Mucosa of descending colon (tissue), 3 donors: ENCODE measurements at regions not wholly inside any gene's neighbourhood (a gene's known extent, or its start where the extent isn't known, plus 50 kb on each side); places are given as distances from the start of the nearest gene placed in this dataset.

Experiments
- ATAC-seq: fragments of 200-7000 bp; cut with Tn5 transposase; one replicate; pipeline ENCODE4 v1.9.1; 2020; ENCODE audit warnings: mild to moderate bottlenecking, moderate library complexity
- DNase-seq, 3 donors: peaks; one replicate each; pipeline ENCODE4 v3.0.0-alpha.2; 2020
- H3K36me3 ChIP-seq: fragments of 200-600 bp; one replicate; pipeline ENCODE4 v1.8.0; 2021; ENCODE audit warnings: low read depth, mild to moderate bottlenecking
- H3K4me1 ChIP-seq: fragments of 200-600 bp; one replicate; pipeline ENCODE4 v1.8.0; 2021; ENCODE audit warnings: low read depth, mild to moderate bottlenecking
- H3K4me3 ChIP-seq: fragments of 200-600 bp; one replicate; pipeline ENCODE4 v1.8.0; 2021; ENCODE audit warnings: mild to moderate bottlenecking
- H3K9me3 ChIP-seq: fragments of 200-600 bp; one replicate; pipeline ENCODE4 v1.8.0; 2021; ENCODE audit warnings: mild to moderate bottlenecking
- intact Hi-C, 2 donors: fragments of 100-400 bp; cut with DNase I in 1 of 2; cut with micrococcal nuclease in 1 of 2; formaldehyde crosslinking; loops; one replicate each; pipeline versions ENCODE4 v1.11.0 to v1.11.1; 2022; cut with DNase I, micrococcal nuclease
- TF ChIP-seq, protein P1 (sequence below): fragments of 200-600 bp; IDR thresholded peaks from one replicate; pipeline ENCODE4 v1.8.0; 2022; ENCODE audit warnings: antibody characterized with exemption, mild to moderate bottlenecking
- donor health status: DM: no; HTN: no; CAD: no; lungs with moderate emphysema.
- donor health status: DM: no; HTN: no; CAD: no.
- donor health status: DM: no; HTN: yes; CAD: no.

DNA sequence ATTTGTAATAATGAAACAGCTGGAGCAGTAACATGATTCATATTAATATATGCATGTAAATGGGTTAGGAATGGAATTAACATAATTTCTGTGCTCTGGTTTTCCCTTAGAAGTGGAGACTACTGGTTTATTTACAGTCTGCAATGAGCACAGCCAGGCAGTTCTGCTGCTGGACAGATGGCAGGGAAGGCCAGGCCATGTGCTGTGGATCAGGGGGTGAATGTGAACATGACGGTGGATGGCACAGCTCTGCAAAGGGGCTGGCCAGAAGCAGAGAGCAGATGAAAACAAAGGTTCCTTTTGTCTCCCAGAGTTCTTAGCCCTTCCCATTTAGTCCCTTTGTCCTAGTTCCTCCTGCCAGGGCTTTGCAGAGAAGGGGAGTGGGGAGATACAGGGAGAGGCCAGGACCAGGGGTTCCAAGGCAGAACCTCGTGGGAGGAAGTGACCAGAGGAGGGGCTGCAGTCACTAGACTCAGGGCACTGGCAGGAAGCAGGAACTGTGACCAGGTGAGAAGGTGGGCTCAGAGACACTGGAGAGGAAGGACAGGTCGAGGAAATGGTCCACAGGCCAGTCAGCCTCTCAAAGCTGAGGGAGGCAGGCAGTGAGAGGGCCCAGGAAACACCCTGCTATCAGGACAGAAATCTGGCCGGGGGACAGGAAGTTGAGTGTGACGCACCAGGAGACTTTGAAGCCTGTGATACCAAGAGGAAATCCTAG is 112.9 kb upstream of the ATP8B1 start:
- DNase-seq (peak; percentile 34 to 55 (median 42)), ATAC-seq (peak; percentile 89)
- intact Hi-C loops, result no loop called here

DNA sequence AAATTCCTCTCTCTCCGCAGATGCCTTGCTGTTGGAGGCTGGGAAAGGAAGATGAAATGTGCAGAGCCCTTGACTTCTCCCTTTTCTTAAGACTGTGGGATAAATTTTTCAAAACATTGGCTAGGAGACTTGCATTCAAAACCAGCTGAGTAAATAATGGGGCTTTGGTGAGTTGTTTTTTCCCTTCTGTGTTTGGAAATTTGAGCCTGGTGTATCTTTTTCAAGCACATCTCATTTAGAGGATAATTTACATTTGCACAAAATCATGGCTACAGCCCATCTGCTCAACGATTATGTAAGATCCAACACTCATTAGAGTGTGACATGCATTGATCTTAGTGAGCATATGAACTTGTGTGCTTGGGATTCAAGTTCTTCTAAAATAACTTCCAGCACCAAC is 112.1 kb upstream of the ATP8B1 start:
- no peaks in the 10 kb centered on the region for H3K9me3 ChIP-seq
- no peak for DNase-seq

More for the DNA sequence above, 112.9 kb upstream of the ATP8B1 start:
- Histone ChIP-seq H3K4me1 (peaks cover 14% of the 10 kb centered on the region), H3K9me3 (no peaks in the 10 kb centered on the region), H3K36me3 (no peaks in the 10 kb centered on the region), H3K4me3 (no peak overlapping the region)
- TF ChIP-seq, protein P1, sequence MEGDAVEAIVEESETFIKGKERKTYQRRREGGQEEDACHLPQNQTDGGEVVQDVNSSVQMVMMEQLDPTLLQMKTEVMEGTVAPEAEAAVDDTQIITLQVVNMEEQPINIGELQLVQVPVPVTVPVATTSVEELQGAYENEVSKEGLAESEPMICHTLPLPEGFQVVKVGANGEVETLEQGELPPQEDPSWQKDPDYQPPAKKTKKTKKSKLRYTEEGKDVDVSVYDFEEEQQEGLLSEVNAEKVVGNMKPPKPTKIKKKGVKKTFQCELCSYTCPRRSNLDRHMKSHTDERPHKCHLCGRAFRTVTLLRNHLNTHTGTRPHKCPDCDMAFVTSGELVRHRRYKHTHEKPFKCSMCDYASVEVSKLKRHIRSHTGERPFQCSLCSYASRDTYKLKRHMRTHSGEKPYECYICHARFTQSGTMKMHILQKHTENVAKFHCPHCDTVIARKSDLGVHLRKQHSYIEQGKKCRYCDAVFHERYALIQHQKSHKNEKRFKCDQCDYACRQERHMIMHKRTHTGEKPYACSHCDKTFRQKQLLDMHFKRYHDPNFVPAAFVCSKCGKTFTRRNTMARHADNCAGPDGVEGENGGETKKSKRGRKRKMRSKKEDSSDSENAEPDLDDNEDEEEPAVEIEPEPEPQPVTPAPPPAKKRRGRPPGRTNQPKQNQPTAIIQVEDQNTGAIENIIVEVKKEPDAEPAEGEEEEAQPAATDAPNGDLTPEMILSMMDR, result no peak

DNA sequence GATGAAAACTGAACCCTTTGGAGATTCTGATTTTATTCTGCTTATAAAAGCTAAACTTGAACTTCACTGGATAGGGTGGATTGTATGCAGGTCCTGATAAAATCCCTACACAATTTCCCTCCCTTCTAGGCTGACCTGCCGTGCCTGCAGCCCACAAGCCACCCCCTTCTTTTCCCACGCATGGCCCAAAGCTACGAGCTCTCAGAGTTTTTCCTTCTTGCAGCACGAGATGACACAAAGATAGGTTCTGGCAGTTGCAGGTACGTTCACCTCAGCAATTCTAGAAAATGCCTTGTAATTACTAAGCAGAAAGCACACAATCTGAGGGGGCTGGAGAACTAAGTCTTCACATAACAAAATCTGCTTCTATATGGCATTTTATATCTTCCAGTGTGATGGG is 110.6 kb upstream of the ATP8B1 start:
- H3K36me3 ChIP-seq, result no peaks in the 10 kb centered on the region
- DNase-seq (no peak), ATAC-seq (no peak)
- H3K9me3 ChIP-seq, result no peaks in the 10 kb centered on the region
- no peak overlapping the region for H3K4me3 ChIP-seq
- intact Hi-C loops, result no loop called here
- H3K4me1 ChIP-seq, result peaks cover 14% of the 10 kb centered on the region
- TF ChIP-seq, protein P1, result no peak

More for the DNA sequence above, 112.1 kb upstream of the ATP8B1 start:
- Histone ChIP-seq H3K36me3 (no peaks in the 10 kb centered on the region), H3K4me1 (peaks cover 14% of the 10 kb centered on the region), H3K4me3 (no peak overlapping the region)
- ATAC-seq, result no peak
- TF ChIP-seq, protein P1, result no peak
- intact Hi-C loops, result no loop called here

DNA sequence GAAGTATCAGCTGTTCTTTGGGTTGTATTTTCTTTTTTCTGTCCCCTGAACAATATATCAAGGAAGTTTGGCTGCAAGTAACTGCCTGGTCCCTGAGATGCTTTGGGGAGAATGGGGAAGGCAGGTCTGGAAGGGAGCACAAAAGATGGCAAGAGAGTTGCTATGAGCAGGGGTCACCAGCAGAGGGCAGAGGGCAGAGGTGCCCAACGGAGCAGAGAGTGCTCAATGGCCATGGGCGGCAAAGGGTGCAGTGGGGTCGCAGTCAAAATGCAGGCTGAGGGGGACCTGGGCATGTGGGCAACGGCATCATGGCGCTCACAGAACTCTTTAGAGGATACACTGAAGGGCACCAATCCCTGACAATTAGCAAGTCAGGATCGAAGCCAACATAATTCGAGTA is 107.7 kb upstream of the ATP8B1 start:
- intact Hi-C loops, result no loop called here
- Histone ChIP-seq H3K9me3 (no peaks in the 10 kb centered on the region), H3K4me1 (peaks cover 4% of the 10 kb centered on the region), H3K36me3 (no peaks in the 10 kb centered on the region), H3K4me3 (no peak overlapping the region)
- peak; percentile 59 for ATAC-seq
- peak in 1 of 3 donors; percentile 22 for DNase-seq
- TF ChIP-seq, protein P1, result no peak

DNA sequence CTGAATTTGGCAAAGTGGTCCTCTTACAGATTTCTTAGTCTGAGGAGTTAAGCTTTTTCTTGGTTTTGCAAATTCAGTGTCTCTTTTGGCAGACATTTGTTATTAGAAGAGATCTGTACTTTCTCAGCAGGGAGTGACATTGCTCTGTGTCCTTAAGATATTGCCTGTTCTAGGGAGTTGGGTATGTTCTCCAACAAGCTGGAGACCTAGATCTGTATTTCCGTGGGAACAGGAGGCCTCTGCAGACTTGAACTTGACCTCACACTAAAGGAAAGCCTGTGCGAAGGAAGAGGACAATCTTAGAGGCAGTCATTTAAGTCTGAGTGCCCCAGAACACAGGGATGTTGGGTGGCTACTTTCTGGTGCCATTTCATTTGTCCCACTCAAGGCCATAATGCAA is 107.0 kb upstream of the ATP8B1 start:
- DNase-seq (no peak), ATAC-seq (no peak)
- Histone ChIP-seq H3K36me3 (no peaks in the 10 kb centered on the region), H3K4me1 (no peaks in the 10 kb centered on the region), H3K9me3 (no peaks in the 10 kb centered on the region), H3K4me3 (no peak overlapping the region)
- TF ChIP-seq, protein P1, result no peak
- intact Hi-C loops, result no loop called here
